Keratinocyte (primary cell): ENCODE measurements at regions not wholly inside any gene's neighbourhood (a gene's known extent, or its start where the extent isn't known, plus 50 kb on each side); places are given as distances from the start of the nearest gene placed in this dataset.

Experiments used
- DNase-seq: peaks from one replicate; pipeline ENCODE4 v3.0.0-alpha.2; 2011; ENCODE audit warnings: low read depth, missing footprints, low spot score
- FAIRE-seq: peaks from 2 replicates; lab custom pipeline; 2011; peaks lifted over from hg19 to GRCh38; lab: Jason Lieb, UNC
- H2AFZ ChIP-seq: 2 replicates; pipeline ENCODE4 v1.6.0; 2012; ENCODE audit warnings: low read length, control low read depth, inconsistent platforms; ENCODE audit not compliant: control insufficient read depth
- H3K27ac ChIP-seq: 2 replicates; pipeline ENCODE4 v1.5.1; 2011; ENCODE audit warnings: low read length; ENCODE audit not compliant: control insufficient read depth, insufficient read depth
- H3K27me3 ChIP-seq: 3 replicates; pipeline ENCODE4 v1.6.0; 2011; ENCODE audit warnings: low read length; ENCODE audit not compliant: control insufficient read depth, insufficient read depth; ENCODE audit errors: extremely low read depth
- H3K36me3 ChIP-seq, 2 experiments: 2 replicates in 1 of 2; 3 replicates in 1 of 2; pipeline ENCODE4 v1.5.1; 2011; ENCODE audit warnings: low read length in 2 of 2, mild to moderate bottlenecking in 1 of 2; ENCODE audit not compliant: control insufficient read depth in 2 of 2, insufficient read depth in 2 of 2; ENCODE audit errors: extremely low read depth in 1 of 2
- H3K4me1 ChIP-seq: 3 replicates; pipeline ENCODE4 v1.5.1; 2011; ENCODE audit warnings: low read length; ENCODE audit not compliant: control insufficient read depth, insufficient read depth; ENCODE audit errors: extremely low read depth
- H3K4me2 ChIP-seq: 3 replicates; pipeline ENCODE4 v1.6.0; 2011; ENCODE audit warnings: low read depth, low read length; ENCODE audit not compliant: control insufficient read depth, insufficient read depth; ENCODE audit errors: extremely low read depth
- H3K4me3 ChIP-seq, 3 experiments: fragments of 200-600 bp in 1 of 3; sonication (generic) in 1 of 3; 2 replicates in 2 of 3; 3 replicates in 1 of 3; pipeline ENCODE4 v1.5.1; 2011 to 2016; ENCODE audit warnings: low read length in 3 of 3, mild to moderate bottlenecking in 3 of 3, control low read depth in 2 of 3, inconsistent platforms in 1 of 3, low read depth in 1 of 3, mixed read lengths in 1 of 3, mixed run types in 1 of 3, moderate library complexity in 1 of 3; ENCODE audit not compliant: control insufficient read depth in 2 of 3, insufficient read depth in 2 of 3; ENCODE audit errors: extremely low read depth in 1 of 3
- H3K79me2 ChIP-seq: 2 replicates; pipeline ENCODE4 v1.6.0; 2012; ENCODE audit warnings: low read length; ENCODE audit not compliant: control insufficient read depth, insufficient read depth
- H3K9ac ChIP-seq: 3 replicates; pipeline ENCODE4 v1.6.0; 2011; ENCODE audit warnings: low read length; ENCODE audit not compliant: control insufficient read depth, insufficient read depth; ENCODE audit errors: extremely low read depth
- H3K9me1 ChIP-seq: 3 replicates; pipeline ENCODE4 v1.6.0; 2011; ENCODE audit warnings: low read length; ENCODE audit not compliant: control insufficient read depth, insufficient read depth; ENCODE audit errors: extremely low read depth
- H3K9me3 ChIP-seq: 2 replicates; pipeline ENCODE4 v1.5.1; 2012; ENCODE audit warnings: low read depth, low read length; ENCODE audit not compliant: control insufficient read depth
- H4K20me1 ChIP-seq: 3 replicates; pipeline ENCODE4 v1.6.0; 2011; ENCODE audit warnings: low read length; ENCODE audit not compliant: control insufficient read depth, insufficient read depth; ENCODE audit errors: extremely low read depth
- CTCF ChIP-seq, 3 experiments: IDR thresholded peaks in 1 of 3; conservative IDR thresholded peaks in 1 of 3; optimal IDR thresholded peaks in 1 of 3; 2 replicates in 2 of 3; 3 replicates in 1 of 3; pipeline versions ENCODE3 to v1.5.1; 2011; ENCODE audit warnings: low read length in 3 of 3, mild to moderate bottlenecking in 3 of 3, moderate library complexity in 2 of 3, control low read depth in 1 of 3, inconsistent platforms in 1 of 3; ENCODE audit not compliant: insufficient read depth in 2 of 3; ENCODE audit errors: extremely low read depth in 1 of 3
- EZH2 ChIP-seq: IDR thresholded peaks from one replicate; pipeline ENCODE4 v1.6.1; 2012; ENCODE audit warnings: inconsistent platforms, mild to moderate bottlenecking, low read length, moderate library complexity
- dilution Hi-C: fragments of 300-500 bp; cut with MboI; formaldehyde crosslinking; loops from one replicate; pipeline ENCODE4 v1.7.0; 2020; ENCODE audit warnings: low sequenced_read_pairs; ENCODE audit not compliant: extremely low pct_ligation_motif_present

GRCh38 chrX:790041-790506 is 159.5 kb downstream of the SHOX start:
- Histone ChIP-seq H2AFZ (no peak overlapping the region), H3K4me1 (no peaks in the 10 kb centered on the region), H4K20me1 (no peaks in the 10 kb centered on the region), H3K79me2 (no peaks in the 10 kb centered on the region), H3K9ac (no peak overlapping the region), H3K9me3 (peaks cover 10% of the 10 kb centered on the region), H3K27me3 (no peaks in the 10 kb centered on the region), H3K4me2 (no peak overlapping the region), H3K27ac (no peak overlapping the region), H3K4me3 (no peak overlapping the region), H3K36me3 (no peaks in the 10 kb centered on the region), H3K9me1 (no peaks in the 10 kb centered on the region)
- FAIRE-seq (no peak), DNase-seq (no peak)
- TF ChIP-seq EZH2, result no peak
- TF ChIP-seq CTCF (optimal IDR thresholded peaks at IDR 0.05 in 1 of 3, IDR thresholded peaks at IDR 0.05 in 1 of 3, conservative IDR thresholded peaks at IDR 0.05 in 1 of 3; ENCODE audit: extremely low read depth in 1 of 3, insufficient read depth in 2 of 3, low read length in 3 of 3), result no peak
- dilution Hi-C loops, result no loop called here

- Histone ChIP-seq H3K27me3 (no peaks in the 10 kb centered on the region), H3K9ac (no peak overlapping the region), H3K9me1 (no peaks in the 10 kb centered on the region), H3K36me3 (no peaks in the 10 kb centered on the region), H3K4me2 (no peak overlapping the region), H3K4me1 (no peaks in the 10 kb centered on the region), H3K79me2 (no peaks in the 10 kb centered on the region), H3K27ac (no peak overlapping the region), H3K4me3 (no peak overlapping the region), H2AFZ (no peak overlapping the region), H4K20me1 (no peaks in the 10 kb centered on the region), H3K9me3 (peaks cover 7% of the 10 kb centered on the region)
- dilution Hi-C loops, result no loop called here
- no peak for TF ChIP-seq CTCF (optimal IDR thresholded peaks at IDR 0.05 in 1 of 3, IDR thresholded peaks at IDR 0.05 in 1 of 3, conservative IDR thresholded peaks at IDR 0.05 in 1 of 3; ENCODE audit: extremely low read depth in 1 of 3, insufficient read depth in 2 of 3, low read length in 3 of 3)
- no peak for TF ChIP-seq EZH2
- FAIRE-seq (no peak), DNase-seq (no peak)
Observed at GRCh38 chrX:789096-789495, 158.5 kb downstream of the SHOX start.
